ENCODE measurements at regions not wholly inside any gene's neighbourhood (a gene's known extent, or its start where the extent isn't known, plus 50 kb on each side); places are given as distances from the start of the nearest gene placed in this dataset.

- DNase-seq (ENCODE audit: low read depth): no peak
Measured at GRCh38 chr2:7974936-7975335, 706.9 kb upstream of the ID2 start.

GRCh38 chr2:7976206-7976605, 705.6 kb upstream of the ID2 start:
- DNase-seq (ENCODE audit: low read depth): no peak

- no peak for DNase-seq (ENCODE audit: low read depth)
Measured at GRCh38 chr2:7977981-7978380, 703.9 kb upstream of the ID2 start.

GRCh38 chr2:7982054-7982453, 699.8 kb upstream of the ID2 start:
- DNase-seq (ENCODE audit: low read depth): no peak

GRCh38 chr2:7983451-7983850, 698.4 kb upstream of the ID2 start:
- no peak for DNase-seq (ENCODE audit: low read depth)

- DNase-seq (ENCODE audit: low read depth): no peak
Measured at GRCh38 chr2:7983912-7984311, 697.9 kb upstream of the ID2 start.

- DNase-seq (ENCODE audit: low read depth): no peak
Measured at GRCh38 chr2:7984693-7985353, 697.0 kb upstream of the ID2 start.

- no peak for DNase-seq (ENCODE audit: low read depth)
Measured at GRCh38 chr2:7986431-7986830, 695.4 kb upstream of the ID2 start.

GRCh38 chr2:7987992-7988391, 693.9 kb upstream of the ID2 start:
- no peak for DNase-seq (ENCODE audit: low read depth)

- no peak for DNase-seq (ENCODE audit: low read depth)
Measured at GRCh38 chr2:7988440-7988839, 693.4 kb upstream of the ID2 start.

- DNase-seq (ENCODE audit: low read depth): no peak
Measured at GRCh38 chr2:7989823-7990222, 692.0 kb upstream of the ID2 start.

GRCh38 chr2:7992612-7993602, 688.9 kb upstream of the ID2 start:
- no peak for DNase-seq (ENCODE audit: low read depth)

GRCh38 chr2:7994397-7994951, 687.4 kb upstream of the ID2 start:
- no peak for DNase-seq (ENCODE audit: low read depth)

- no peak for DNase-seq (ENCODE audit: low read depth)
Measured at GRCh38 chr2:7997279-7997678, 684.6 kb upstream of the ID2 start.

GRCh38 chr2:7999683-8000476, 682.0 kb upstream of the ID2 start:
- no peak for DNase-seq (ENCODE audit: low read depth)

- DNase-seq (ENCODE audit: low read depth): no peak
Measured at GRCh38 chr2:8000870-8001269, 681.0 kb upstream of the ID2 start.

- DNase-seq (ENCODE audit: low read depth): no peak
Measured at GRCh38 chr2:8002765-8003393, 679.0 kb upstream of the ID2 start.

GRCh38 chr2:8003462-8004075, 678.3 kb upstream of the ID2 start:
- DNase-seq (ENCODE audit: low read depth): no peak

- no peak for DNase-seq (ENCODE audit: low read depth)
Measured at GRCh38 chr2:8004250-8004681, 677.6 kb upstream of the ID2 start.

- DNase-seq (ENCODE audit: low read depth): no peak
Measured at GRCh38 chr2:8006181-8006580, 675.7 kb upstream of the ID2 start.

- no peak for DNase-seq (ENCODE audit: low read depth)
Measured at GRCh38 chr2:8006626-8007025, 675.2 kb upstream of the ID2 start.
